Transverse colon (tissue), 3 donors: ENCODE measurements at regions not wholly inside any gene's neighbourhood (a gene's known extent, or its start where the extent isn't known, plus 50 kb on each side); places are given as distances from the start of the nearest gene placed in this dataset.

ENCODE experiments used
- EP300 ChIP-seq: sonication (generic); formaldehyde crosslinking; IDR thresholded peaks from one replicate; pipeline ENCODE4 v1.6.1; 2017; ENCODE audit warnings: antibody characterized with exemption, low read depth
- POLR2A ChIP-seq: fragments of 450-650 bp; IDR thresholded peaks from one replicate; pipeline ENCODE4 v1.6.1; 2016; ENCODE audit warnings: antibody characterized with exemption, mild to moderate bottlenecking, moderate library complexity
- TF ChIP-seq, protein P1 (sequence below), 5 experiments: fragments of 200-600 bp in 3 of 5; fragments of 450-650 bp in 2 of 5; sonication (generic) in 3 of 5; IDR thresholded peaks; 1 replicate in 2 of 5; 2 replicates in 3 of 5; pipeline ENCODE4 v1.5.1; 2016 to 2017; ENCODE audit warnings: antibody characterized with exemption in 5 of 5, inconsistent platforms in 3 of 5, mild to moderate bottlenecking in 2 of 5, moderate library complexity in 1 of 5

DNA sequence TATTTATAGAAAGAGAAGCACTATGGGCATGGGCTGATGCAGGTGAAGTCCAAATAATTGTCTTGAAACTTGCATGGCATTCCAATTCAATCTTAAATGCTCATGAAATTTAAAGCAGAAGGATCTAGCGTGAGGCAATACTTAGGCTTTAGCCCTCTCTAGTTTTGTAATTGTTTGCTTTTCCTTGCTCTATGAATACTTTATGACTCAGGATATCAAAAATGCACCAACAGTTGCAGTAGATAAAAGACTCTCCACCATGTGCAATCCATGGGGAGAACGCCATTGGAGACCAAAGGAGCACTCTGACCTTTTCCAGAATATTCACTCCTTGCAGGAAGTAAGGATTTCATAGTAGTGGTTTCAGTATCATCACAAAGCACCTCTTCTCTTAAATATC lies 436.4 kb downstream of the LRRIQ3 start:
- TF ChIP-seq, protein P1, sequence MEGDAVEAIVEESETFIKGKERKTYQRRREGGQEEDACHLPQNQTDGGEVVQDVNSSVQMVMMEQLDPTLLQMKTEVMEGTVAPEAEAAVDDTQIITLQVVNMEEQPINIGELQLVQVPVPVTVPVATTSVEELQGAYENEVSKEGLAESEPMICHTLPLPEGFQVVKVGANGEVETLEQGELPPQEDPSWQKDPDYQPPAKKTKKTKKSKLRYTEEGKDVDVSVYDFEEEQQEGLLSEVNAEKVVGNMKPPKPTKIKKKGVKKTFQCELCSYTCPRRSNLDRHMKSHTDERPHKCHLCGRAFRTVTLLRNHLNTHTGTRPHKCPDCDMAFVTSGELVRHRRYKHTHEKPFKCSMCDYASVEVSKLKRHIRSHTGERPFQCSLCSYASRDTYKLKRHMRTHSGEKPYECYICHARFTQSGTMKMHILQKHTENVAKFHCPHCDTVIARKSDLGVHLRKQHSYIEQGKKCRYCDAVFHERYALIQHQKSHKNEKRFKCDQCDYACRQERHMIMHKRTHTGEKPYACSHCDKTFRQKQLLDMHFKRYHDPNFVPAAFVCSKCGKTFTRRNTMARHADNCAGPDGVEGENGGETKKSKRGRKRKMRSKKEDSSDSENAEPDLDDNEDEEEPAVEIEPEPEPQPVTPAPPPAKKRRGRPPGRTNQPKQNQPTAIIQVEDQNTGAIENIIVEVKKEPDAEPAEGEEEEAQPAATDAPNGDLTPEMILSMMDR (IDR thresholded peaks at IDR 0.05), result no peak
- TF ChIP-seq EP300, result no peak
- no peak for TF ChIP-seq POLR2A
